ENCODE measurements at regions not wholly inside any gene's neighbourhood (a gene's known extent, or its start where the extent isn't known, plus 50 kb on each side); places are given as distances from the start of the nearest gene placed in this dataset.

- Histone ChIP-seq H3K27me3 (ENCODE audit: insufficient read depth, insufficient read length) (no peaks in the 10 kb centered on the region), H3K9ac (ENCODE audit: insufficient read length, low read depth) (no peak overlapping the region), H3K9me3 (ENCODE audit: insufficient read depth, low read length) (peaks cover 7% of the 10 kb centered on the region; the same call in 1 of the 2 replicates), H3K4me1 (ENCODE audit: insufficient read depth, insufficient read length) (no peaks in the 10 kb centered on the region), H3K4me3 (ENCODE audit: insufficient read length, low read depth) (no peak overlapping the region), H3K36me3 (ENCODE audit: insufficient read depth, insufficient read length, low read length) (no peaks in the 10 kb centered on the region)
- DNase-seq (ENCODE audit: low read depth, low spot score), result no peak
- no peak for TF ChIP-seq SUZ12 (IDR thresholded peaks at IDR 0.05; ENCODE audit: extremely low read depth, insufficient read depth, insufficient read length)
- no peak for TF ChIP-seq ZNF274 (IDR thresholded peaks at IDR 0.05; ENCODE audit: low read depth, low read length)
- TF ChIP-seq YY1 (IDR thresholded peaks at IDR 0.05; ENCODE audit: insufficient read depth, insufficient read length), result no peak
Measured at GRCh38 chr13:90613076-90613795, 734.3 kb upstream of the MIR17HG start.

- TF ChIP-seq SUZ12 (IDR thresholded peaks at IDR 0.05; ENCODE audit: extremely low read depth, insufficient read depth, insufficient read length) (no peak), YY1 (IDR thresholded peaks at IDR 0.05; ENCODE audit: insufficient read depth, insufficient read length) (no peak)
- Histone ChIP-seq H3K4me1 (ENCODE audit: insufficient read depth, insufficient read length) (no peaks in the 10 kb centered on the region), H3K9ac (ENCODE audit: insufficient read length, low read depth) (no peak overlapping the region), H3K27me3 (ENCODE audit: insufficient read depth, insufficient read length) (no peaks in the 10 kb centered on the region), H3K9me3 (ENCODE audit: insufficient read depth, low read length) (peaks cover 11% of the 10 kb centered on the region; the same call in 1 of the 2 replicates), H3K36me3 (ENCODE audit: insufficient read depth, insufficient read length, low read length) (no peaks in the 10 kb centered on the region), H3K4me3 (ENCODE audit: insufficient read length, low read depth) (no peak overlapping the region)
- no peak for DNase-seq (ENCODE audit: low read depth, low spot score)
Measured at GRCh38 chr13:90615236-90615635, 732.3 kb upstream of the MIR17HG start.

- no peak for DNase-seq (ENCODE audit: low read depth, low spot score)
- no peak overlapping the region for H3K4me3 ChIP-seq (ENCODE audit: insufficient read length, low read depth)
- no peak overlapping the region for H3K9ac ChIP-seq (ENCODE audit: insufficient read length, low read depth)
- TF ChIP-seq ZNF274 (IDR thresholded peaks at IDR 0.05; ENCODE audit: low read depth, low read length) (no peak), YY1 (IDR thresholded peaks at IDR 0.05; ENCODE audit: insufficient read depth, insufficient read length) (no peak), SUZ12 (IDR thresholded peaks at IDR 0.05; ENCODE audit: extremely low read depth, insufficient read depth, insufficient read length) (no peak)
- H3K4me1 ChIP-seq (ENCODE audit: insufficient read depth, insufficient read length), result no peaks in the 10 kb centered on the region
- no peaks in the 10 kb centered on the region for H3K27me3 ChIP-seq (ENCODE audit: insufficient read depth, insufficient read length)
- no peaks in the 10 kb centered on the region for H3K36me3 ChIP-seq (ENCODE audit: insufficient read depth, insufficient read length, low read length)
- peaks cover 11% of the 10 kb centered on the region; the same call in 1 of the 2 replicates for H3K9me3 ChIP-seq (ENCODE audit: insufficient read depth, low read length)
Measured at GRCh38 chr13:90615767-90616166, 731.7 kb upstream of the MIR17HG start.

- Histone ChIP-seq H3K9ac (ENCODE audit: insufficient read length, low read depth) (no peak overlapping the region), H3K4me3 (ENCODE audit: insufficient read length, low read depth) (no peak overlapping the region), H3K9me3 (ENCODE audit: insufficient read depth, low read length) (peaks cover 11% of the 10 kb centered on the region; the same call in 1 of the 2 replicates), H3K4me1 (ENCODE audit: insufficient read depth, insufficient read length) (no peaks in the 10 kb centered on the region), H3K36me3 (ENCODE audit: insufficient read depth, insufficient read length, low read length) (no peaks in the 10 kb centered on the region), H3K27me3 (ENCODE audit: insufficient read depth, insufficient read length) (no peaks in the 10 kb centered on the region)
- no peak for DNase-seq (ENCODE audit: low read depth, low spot score)
- TF ChIP-seq SUZ12 (IDR thresholded peaks at IDR 0.05; ENCODE audit: extremely low read depth, insufficient read depth, insufficient read length) (no peak), YY1 (IDR thresholded peaks at IDR 0.05; ENCODE audit: insufficient read depth, insufficient read length) (no peak), ZNF274 (IDR thresholded peaks at IDR 0.05; ENCODE audit: low read depth, low read length) (no peak)
Measured at GRCh38 chr13:90618133-90618532, 729.4 kb upstream of the MIR17HG start.

GRCh38 chr13:90622541-90622940 is 724.9 kb upstream of the MIR17HG start:
- Histone ChIP-seq H3K4me1 (ENCODE audit: insufficient read depth, insufficient read length) (no peaks in the 10 kb centered on the region), H3K9ac (ENCODE audit: insufficient read length, low read depth) (no peak overlapping the region), H3K4me3 (ENCODE audit: insufficient read length, low read depth) (no peak overlapping the region), H3K36me3 (ENCODE audit: insufficient read depth, insufficient read length, low read length) (no peaks in the 10 kb centered on the region), H3K9me3 (ENCODE audit: insufficient read depth, low read length) (peaks cover 11% of the 10 kb centered on the region; the same call in 1 of the 2 replicates), H3K27me3 (ENCODE audit: insufficient read depth, insufficient read length) (no peaks in the 10 kb centered on the region)
- DNase-seq (ENCODE audit: low read depth, low spot score), result no peak
- no peak for TF ChIP-seq ZNF274 (IDR thresholded peaks at IDR 0.05; ENCODE audit: low read depth, low read length)
- TF ChIP-seq SUZ12 (IDR thresholded peaks at IDR 0.05; ENCODE audit: extremely low read depth, insufficient read depth, insufficient read length), result no peak
- TF ChIP-seq YY1 (IDR thresholded peaks at IDR 0.05; ENCODE audit: insufficient read depth, insufficient read length), result no peak

GRCh38 chr13:90623318-90624011 is 724.0 kb upstream of the MIR17HG start:
- Histone ChIP-seq H3K27me3 (ENCODE audit: insufficient read depth, insufficient read length) (no peaks in the 10 kb centered on the region), H3K4me3 (ENCODE audit: insufficient read length, low read depth) (no peak overlapping the region), H3K9me3 (ENCODE audit: insufficient read depth, low read length) (peaks cover 2% of the 10 kb centered on the region; the same call in 1 of the 2 replicates), H3K36me3 (ENCODE audit: insufficient read depth, insufficient read length, low read length) (no peaks in the 10 kb centered on the region), H3K4me1 (ENCODE audit: insufficient read depth, insufficient read length) (no peaks in the 10 kb centered on the region), H3K9ac (ENCODE audit: insufficient read length, low read depth) (no peak overlapping the region)
- DNase-seq (ENCODE audit: low read depth, low spot score), result no peak
- TF ChIP-seq YY1 (IDR thresholded peaks at IDR 0.05; ENCODE audit: insufficient read depth, insufficient read length), result no peak
- no peak for TF ChIP-seq SUZ12 (IDR thresholded peaks at IDR 0.05; ENCODE audit: extremely low read depth, insufficient read depth, insufficient read length)
- TF ChIP-seq ZNF274 (IDR thresholded peaks at IDR 0.05; ENCODE audit: low read depth, low read length), result no peak

GRCh38 chr13:90627813-90628212 is 719.7 kb upstream of the MIR17HG start:
- Histone ChIP-seq H3K27me3 (ENCODE audit: insufficient read depth, insufficient read length) (no peaks in the 10 kb centered on the region), H3K9me3 (ENCODE audit: insufficient read depth, low read length) (no peaks in the 10 kb centered on the region), H3K4me3 (ENCODE audit: insufficient read length, low read depth) (no peak overlapping the region), H3K9ac (ENCODE audit: insufficient read length, low read depth) (no peak overlapping the region), H3K4me1 (ENCODE audit: insufficient read depth, insufficient read length) (no peaks in the 10 kb centered on the region), H3K36me3 (ENCODE audit: insufficient read depth, insufficient read length, low read length) (no peaks in the 10 kb centered on the region)
- DNase-seq (ENCODE audit: low read depth, low spot score), result no peak
- TF ChIP-seq YY1 (IDR thresholded peaks at IDR 0.05; ENCODE audit: insufficient read depth, insufficient read length) (no peak), SUZ12 (IDR thresholded peaks at IDR 0.05; ENCODE audit: extremely low read depth, insufficient read depth, insufficient read length) (no peak), ZNF274 (IDR thresholded peaks at IDR 0.05; ENCODE audit: low read depth, low read length) (no peak)
